ENCODE measurements at regions not wholly inside any gene's neighbourhood (a gene's known extent, or its start where the extent isn't known, plus 50 kb on each side); places are given as distances from the start of the nearest gene placed in this dataset.

GRCh38 chr17:70829876-70830275 lies 660.5 kb downstream of the KCNJ2 start:
- TF ChIP-seq CTCF (IDR thresholded peaks at IDR 0.05) (no peak), POLR2A (IDR thresholded peaks at IDR 0.05) (no peak)
